H4 (cell line): ENCODE measurements at regions not wholly inside any gene's neighbourhood (a gene's known extent, or its start where the extent isn't known, plus 50 kb on each side); places are given as distances from the start of the nearest gene placed in this dataset.

Source experiments
- DNase-seq: peaks from one replicate; pipeline ENCODE4 v3.0.0-alpha.2; 2015; ENCODE audit warnings: low spot score

- peak; percentile 89 for DNase-seq
Observed at GRCh38 chr7:45973725-45974532, 52.9 kb upstream of the IGFBP3 start.

DNA sequence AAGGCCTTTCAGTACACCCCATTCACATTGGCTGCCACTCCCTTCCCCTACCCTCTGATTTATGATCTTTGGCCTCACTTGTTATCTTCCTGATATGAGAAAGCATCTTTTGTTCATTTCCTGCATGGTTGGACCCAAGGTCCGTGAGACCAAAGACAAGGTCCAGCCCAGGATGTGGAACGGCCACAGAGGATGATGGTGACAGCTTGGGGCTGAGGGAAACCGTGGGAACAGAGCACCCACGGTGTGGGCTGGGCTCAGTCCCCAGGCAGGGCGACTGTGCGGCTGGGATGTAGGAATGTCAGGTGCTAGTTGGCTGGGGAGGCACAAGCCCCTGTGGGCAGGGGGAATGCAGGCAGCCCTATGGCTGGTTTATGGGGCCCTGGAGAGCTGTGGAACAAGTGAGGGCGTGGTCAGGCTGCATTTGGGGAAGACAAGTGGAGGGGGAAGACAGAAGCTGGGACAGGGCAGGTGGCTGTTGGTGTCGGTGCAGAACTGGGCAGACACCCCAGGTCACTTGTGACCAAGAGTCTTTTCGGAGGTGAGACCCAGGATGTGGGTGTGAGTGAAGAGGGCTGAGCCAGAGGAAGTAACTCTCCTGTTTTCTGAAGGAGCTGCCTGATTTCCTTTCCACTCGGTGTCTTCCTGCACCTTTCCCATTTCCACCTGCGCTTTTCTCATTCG is 51.7 kb upstream of the IGFBP3 start:
- DNase-seq = no peak

DNA sequence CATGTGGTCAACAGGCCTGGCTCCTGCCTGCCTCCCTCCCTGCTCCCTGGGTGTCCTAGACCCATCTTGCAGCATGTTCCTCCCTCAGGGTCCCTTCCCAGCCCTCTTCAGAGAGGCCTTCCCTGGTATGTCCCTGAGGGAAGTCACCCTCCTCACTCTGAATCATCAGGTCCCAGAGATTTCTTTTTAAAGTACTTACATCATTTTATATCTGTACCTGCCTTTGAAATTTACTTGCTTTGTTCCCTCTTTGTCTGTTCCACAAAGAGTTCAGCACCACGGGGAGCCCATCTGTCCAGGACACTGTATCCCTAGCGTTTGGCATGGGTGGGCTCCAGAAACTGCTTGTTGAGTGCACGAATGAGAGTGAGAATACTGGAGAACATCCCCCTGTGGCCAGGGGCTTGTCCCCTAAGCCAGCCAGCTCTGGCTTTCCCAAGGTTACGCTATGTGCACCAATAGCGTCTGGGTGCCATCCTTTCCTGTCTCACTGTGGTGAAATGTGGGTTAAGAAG is 50.6 kb upstream of the IGFBP3 start:
- DNase-seq = no peak

DNA sequence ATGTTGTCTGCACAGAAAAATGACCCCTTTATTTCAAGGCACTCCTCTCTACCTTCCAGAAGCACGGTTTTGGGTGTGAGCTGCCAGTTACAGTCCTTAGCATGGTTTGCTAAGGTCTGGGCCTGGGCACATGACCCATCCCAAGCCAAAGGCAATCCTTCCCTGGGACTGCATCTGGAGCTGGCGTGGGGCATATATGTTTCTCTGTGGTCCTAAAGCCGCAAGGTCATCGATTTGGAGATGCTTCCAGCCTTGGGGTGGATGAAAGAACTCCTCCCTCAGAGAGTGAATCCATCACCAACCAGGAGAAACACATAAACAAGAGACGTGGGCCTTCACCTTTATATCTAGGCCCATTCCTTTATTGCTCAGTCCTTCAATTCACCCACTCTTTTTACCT is 50.1 kb upstream of the IGFBP3 start:
- DNase-seq = no peak
